SK-N-SH treated with all-trans-retinoic acid at 6 μM for 48 hours (cell line): ENCODE measurements at regions not wholly inside any gene's neighbourhood (a gene's known extent, or its start where the extent isn't known, plus 50 kb on each side); places are given as distances from the start of the nearest gene placed in this dataset.

Source experiments
- ARNTL ChIP-seq: fragments of 450-650 bp; formaldehyde crosslinking; IDR thresholded peaks from 2 replicates; pipeline ENCODE4 v1.5.0; 2020; ENCODE audit warnings: low read depth, mild to moderate bottlenecking, moderate library complexity, borderline replicate concordance
- CSDC2 ChIP-seq: fragments of 250-450 bp; sonication (Bioruptor Pico); IDR thresholded peaks from 2 replicates; pipeline ENCODE4 v1.5.0; 2020; ENCODE audit warnings: mild to moderate bottlenecking, moderate library complexity
- ESRRG ChIP-seq: fragments of 250-450 bp; sonication (Bioruptor Pico); IDR thresholded peaks from 2 replicates; pipeline ENCODE4 v1.6.1; 2021; ENCODE audit warnings: mild to moderate bottlenecking
- GLIS3 ChIP-seq: fragments of 250-450 bp; sonication (Bioruptor Pico); IDR thresholded peaks from 2 replicates; pipeline ENCODE4 v1.5.0; 2020; ENCODE audit warnings: mild to moderate bottlenecking, moderate library complexity
- PPARA ChIP-seq: fragments of 250-450 bp; sonication (Bioruptor Pico); IDR thresholded peaks from 2 replicates; pipeline ENCODE4 v1.5.0; 2020; ENCODE audit warnings: mild to moderate bottlenecking, borderline replicate concordance
- RARB ChIP-seq: fragments of 250-450 bp; sonication (Bioruptor Pico); IDR thresholded peaks from 2 replicates; pipeline ENCODE4 v1.8.0; 2021; ENCODE audit warnings: mild to moderate bottlenecking, moderate library complexity
- SNAI2 ChIP-seq: fragments of 250-450 bp; sonication (Bioruptor Pico); IDR thresholded peaks from 2 replicates; pipeline ENCODE4 v1.5.0; 2020; ENCODE audit warnings: mild to moderate bottlenecking, moderate library complexity
- TCF4 ChIP-seq: fragments of 250-450 bp; sonication (Bioruptor Pico); IDR thresholded peaks from 2 replicates; pipeline ENCODE4 v1.8.0; 2021; ENCODE audit warnings: mild to moderate bottlenecking, moderate library complexity, borderline replicate concordance
- ZC3H10 ChIP-seq: fragments of 250-450 bp; sonication (Bioruptor Pico); IDR thresholded peaks from 2 replicates; pipeline ENCODE4 v1.5.1; 2021; ENCODE audit warnings: mild to moderate bottlenecking, moderate library complexity
- ZNF565 ChIP-seq: fragments of 450-650 bp; formaldehyde crosslinking; conservative IDR thresholded peaks from 2 replicates; pipeline ENCODE4 v1.5.0; 2020; ENCODE audit warnings: low read depth, mild to moderate bottlenecking, moderate library complexity
- ZNF8 ChIP-seq: fragments of 450-650 bp; formaldehyde crosslinking; IDR thresholded peaks from 2 replicates; pipeline ENCODE4 v1.5.0; 2020; ENCODE audit warnings: mild to moderate bottlenecking, moderate library complexity
- TF ChIP-seq, protein P1 (sequence below): fragments of 250-450 bp; sonication (Bioruptor Pico); IDR thresholded peaks from 2 replicates; pipeline ENCODE4 v1.8.0; 2020; ENCODE audit warnings: mild to moderate bottlenecking, moderate library complexity, borderline replicate concordance
- TF ChIP-seq, protein P2 (sequence below): fragments of 250-450 bp; sonication (Bioruptor Pico); IDR thresholded peaks from 2 replicates; pipeline ENCODE4 v1.5.0; 2020; ENCODE audit warnings: mild to moderate bottlenecking, moderate library complexity
- TF ChIP-seq, protein P3 (sequence below): fragments of 250-450 bp; sonication (Bioruptor Pico); IDR thresholded peaks from 2 replicates; pipeline ENCODE4 v1.5.1; 2021; ENCODE audit warnings: mild to moderate bottlenecking, moderate library complexity

DNA sequence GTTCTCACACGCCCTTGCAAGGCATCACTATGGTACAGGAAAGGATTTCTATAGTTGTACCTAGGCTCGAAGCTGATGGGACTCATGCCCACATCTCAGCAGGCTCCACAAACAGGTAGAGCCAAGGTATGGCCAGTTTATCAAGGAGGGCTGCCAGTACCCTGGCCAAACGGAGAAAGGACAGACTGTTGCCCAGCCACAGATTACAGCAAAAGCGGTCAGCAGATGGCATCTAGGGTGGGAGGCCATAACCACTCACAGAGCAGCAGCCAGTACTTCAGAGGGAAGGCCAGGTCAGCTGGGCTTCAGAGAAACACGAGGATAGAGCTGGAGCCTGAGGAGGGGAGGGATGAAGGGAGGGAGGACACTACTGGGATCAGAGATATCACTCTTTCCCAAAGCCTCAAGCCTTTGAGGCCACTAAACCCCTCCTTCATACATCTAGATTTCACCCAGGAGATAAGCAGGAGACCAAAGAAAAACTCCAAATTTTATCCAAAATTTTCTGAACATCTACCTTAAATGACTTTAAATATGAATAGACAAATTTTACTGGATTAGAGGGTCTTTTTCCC, 904.2 kb upstream of the NXPH2 start:
- TF ChIP-seq ZNF8 = no peak
- TF ChIP-seq ARNTL (CRISPR knock-in tag) = no peak
- TF ChIP-seq ZC3H10 (CRISPR knock-in tag) = no peak
- TF ChIP-seq SNAI2 = no peak
- TF ChIP-seq ESRRG (CRISPR knock-in tag) = no peak
- TF ChIP-seq, protein P1, sequence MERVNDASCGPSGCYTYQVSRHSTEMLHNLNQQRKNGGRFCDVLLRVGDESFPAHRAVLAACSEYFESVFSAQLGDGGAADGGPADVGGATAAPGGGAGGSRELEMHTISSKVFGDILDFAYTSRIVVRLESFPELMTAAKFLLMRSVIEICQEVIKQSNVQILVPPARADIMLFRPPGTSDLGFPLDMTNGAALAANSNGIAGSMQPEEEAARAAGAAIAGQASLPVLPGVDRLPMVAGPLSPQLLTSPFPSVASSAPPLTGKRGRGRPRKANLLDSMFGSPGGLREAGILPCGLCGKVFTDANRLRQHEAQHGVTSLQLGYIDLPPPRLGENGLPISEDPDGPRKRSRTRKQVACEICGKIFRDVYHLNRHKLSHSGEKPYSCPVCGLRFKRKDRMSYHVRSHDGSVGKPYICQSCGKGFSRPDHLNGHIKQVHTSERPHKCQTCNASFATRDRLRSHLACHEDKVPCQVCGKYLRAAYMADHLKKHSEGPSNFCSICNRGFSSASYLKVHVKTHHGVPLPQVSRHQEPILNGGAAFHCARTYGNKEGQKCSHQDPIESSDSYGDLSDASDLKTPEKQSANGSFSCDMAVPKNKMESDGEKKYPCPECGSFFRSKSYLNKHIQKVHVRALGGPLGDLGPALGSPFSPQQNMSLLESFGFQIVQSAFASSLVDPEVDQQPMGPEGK = no peak
- no peak for TF ChIP-seq CSDC2 (CRISPR knock-in tag)
- TF ChIP-seq PPARA (CRISPR knock-in tag) = no peak
- TF ChIP-seq, protein P2, sequence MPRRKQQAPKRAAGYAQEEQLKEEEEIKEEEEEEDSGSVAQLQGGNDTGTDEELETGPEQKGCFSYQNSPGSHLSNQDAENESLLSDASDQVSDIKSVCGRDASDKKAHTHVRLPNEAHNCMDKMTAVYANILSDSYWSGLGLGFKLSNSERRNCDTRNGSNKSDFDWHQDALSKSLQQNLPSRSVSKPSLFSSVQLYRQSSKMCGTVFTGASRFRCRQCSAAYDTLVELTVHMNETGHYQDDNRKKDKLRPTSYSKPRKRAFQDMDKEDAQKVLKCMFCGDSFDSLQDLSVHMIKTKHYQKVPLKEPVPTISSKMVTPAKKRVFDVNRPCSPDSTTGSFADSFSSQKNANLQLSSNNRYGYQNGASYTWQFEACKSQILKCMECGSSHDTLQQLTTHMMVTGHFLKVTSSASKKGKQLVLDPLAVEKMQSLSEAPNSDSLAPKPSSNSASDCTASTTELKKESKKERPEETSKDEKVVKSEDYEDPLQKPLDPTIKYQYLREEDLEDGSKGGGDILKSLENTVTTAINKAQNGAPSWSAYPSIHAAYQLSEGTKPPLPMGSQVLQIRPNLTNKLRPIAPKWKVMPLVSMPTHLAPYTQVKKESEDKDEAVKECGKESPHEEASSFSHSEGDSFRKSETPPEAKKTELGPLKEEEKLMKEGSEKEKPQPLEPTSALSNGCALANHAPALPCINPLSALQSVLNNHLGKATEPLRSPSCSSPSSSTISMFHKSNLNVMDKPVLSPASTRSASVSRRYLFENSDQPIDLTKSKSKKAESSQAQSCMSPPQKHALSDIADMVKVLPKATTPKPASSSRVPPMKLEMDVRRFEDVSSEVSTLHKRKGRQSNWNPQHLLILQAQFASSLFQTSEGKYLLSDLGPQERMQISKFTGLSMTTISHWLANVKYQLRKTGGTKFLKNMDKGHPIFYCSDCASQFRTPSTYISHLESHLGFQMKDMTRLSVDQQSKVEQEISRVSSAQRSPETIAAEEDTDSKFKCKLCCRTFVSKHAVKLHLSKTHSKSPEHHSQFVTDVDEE (CRISPR knock-in tag) = no peak
- TF ChIP-seq TCF4 (CRISPR knock-in tag) = no peak
- TF ChIP-seq, protein P3, sequence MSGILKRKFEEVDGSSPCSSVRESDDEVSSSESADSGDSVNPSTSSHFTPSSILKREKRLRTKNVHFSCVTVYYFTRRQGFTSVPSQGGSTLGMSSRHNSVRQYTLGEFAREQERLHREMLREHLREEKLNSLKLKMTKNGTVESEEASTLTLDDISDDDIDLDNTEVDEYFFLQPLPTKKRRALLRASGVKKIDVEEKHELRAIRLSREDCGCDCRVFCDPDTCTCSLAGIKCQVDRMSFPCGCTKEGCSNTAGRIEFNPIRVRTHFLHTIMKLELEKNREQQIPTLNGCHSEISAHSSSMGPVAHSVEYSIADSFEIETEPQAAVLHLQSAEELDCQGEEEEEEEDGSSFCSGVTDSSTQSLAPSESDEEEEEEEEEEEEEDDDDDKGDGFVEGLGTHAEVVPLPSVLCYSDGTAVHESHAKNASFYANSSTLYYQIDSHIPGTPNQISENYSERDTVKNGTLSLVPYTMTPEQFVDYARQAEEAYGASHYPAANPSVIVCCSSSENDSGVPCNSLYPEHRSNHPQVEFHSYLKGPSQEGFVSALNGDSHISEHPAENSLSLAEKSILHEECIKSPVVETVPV = no peak
- TF ChIP-seq ZNF565 (CRISPR knock-in tag) = no peak
- TF ChIP-seq RARB = no peak
- TF ChIP-seq GLIS3 (CRISPR knock-in tag) = no peak
